GM12878 (cell line): ENCODE measurements at regions not wholly inside any gene's neighbourhood (a gene's known extent, or its start where the extent isn't known, plus 50 kb on each side); places are given as distances from the start of the nearest gene placed in this dataset.
A peak's percentile ranks its signal among the peaks of the same experiment; 100 is the strongest.

Experiments used
- ATAC-seq: fragments of 200-7000 bp; cut with Tn5 transposase; 3 replicates; pipeline ENCODE4 v1.9.1; 2020; ENCODE audit warnings: mild to moderate bottlenecking, moderate library complexity
- BruUV-seq: library from RNA; stranded (reverse); fragments of 400-500 nt; replicated peaks from 2 replicates; lab custom pipeline; 2021; lab: Mats Ljungman, UMichigan
- CTCF ChIA-PET: fragments of 300-600 bp; sonication (Branson Sonifier 250); formaldehyde crosslinking; extraction: SDS; loops from one replicate; lab custom pipeline; 2021; ENCODE audit warnings: inconsistent platforms; lab: Yijun Ruan, JAX
- POLR2A ChIA-PET: fragments of 350-600 bp; formaldehyde crosslinking; extraction: SDS; loops from one replicate; lab custom pipeline; 2021; ENCODE audit warnings: inconsistent platforms; lab: Charles Lee
- RAD21 ChIA-PET: fragments of 300-600 bp; sonication (Branson Sonifier 250); formaldehyde crosslinking; loops from one replicate; lab custom pipeline; 2023; ENCODE audit warnings: antibody characterized with exemption; ENCODE audit not compliant: unreplicated experiment; lab: Charles Lee
- SMC1A ChIA-PET: fragments of 300-600 bp; sonication (Branson Sonifier 250); formaldehyde crosslinking; loops from one replicate; lab custom pipeline; 2023; ENCODE audit not compliant: unreplicated experiment, uncharacterized antibody; lab: Charles Lee
- DNase-seq: peaks from one replicate; pipeline ENCODE4 v3.0.0-alpha.2; 2011; ENCODE audit warnings: low read depth, low spot score
- FAIRE-seq: peaks from 3 replicates; lab custom pipeline; 2011; peaks lifted over from hg19 to GRCh38; lab: Jason Lieb, UNC
- H2AFZ ChIP-seq: 2 replicates; pipeline ENCODE4 v1.6.0; 2011; ENCODE audit warnings: low read depth, low read length, control low read depth; ENCODE audit not compliant: control insufficient read depth
- H3K27ac ChIP-seq: 2 replicates; pipeline ENCODE4 v1.5.1; 2011; ENCODE audit warnings: control low read depth; ENCODE audit not compliant: control insufficient read depth, insufficient read depth
- H3K27me3 ChIP-seq, 2 experiments: replicated peaks in 1 of 2; 2 replicates each; pipeline versions ENCODE4 v1.6.0 to v1.6.1; 2011; ENCODE audit warnings: low read length in 1 of 2; ENCODE audit not compliant: control insufficient read depth in 2 of 2, insufficient read depth in 2 of 2
- H3K36me3 ChIP-seq, 2 experiments: 2 replicates each; pipeline ENCODE4 v1.5.1; 2011; ENCODE audit warnings: low read length in 1 of 2; ENCODE audit not compliant: control insufficient read depth in 2 of 2, insufficient read depth in 2 of 2
- H3K4me1 ChIP-seq: 2 replicates; pipeline ENCODE4 v1.6.1; 2011; ENCODE audit warnings: mild to moderate bottlenecking, low read length, moderate library complexity, mixed read lengths; ENCODE audit not compliant: control insufficient read depth, insufficient read depth
- H3K4me2 ChIP-seq: 2 replicates; pipeline ENCODE4 v1.6.0; 2011; ENCODE audit warnings: control low read depth; ENCODE audit not compliant: control insufficient read depth, insufficient read depth
- H3K4me3 ChIP-seq: fragments of 200-600 bp; sonication (generic); 2 replicates; pipeline ENCODE4 v1.5.1; 2016
- H3K79me2 ChIP-seq: 2 replicates; pipeline ENCODE4 v1.6.0; 2011; ENCODE audit warnings: low read length; ENCODE audit not compliant: control insufficient read depth, insufficient read depth
- H3K9ac ChIP-seq: 2 replicates; pipeline ENCODE4 v1.8.0; 2011; ENCODE audit warnings: low read length, control low read depth, mixed read lengths; ENCODE audit not compliant: control insufficient read depth, insufficient read depth
- H3K9me3 ChIP-seq: replicated peaks from 3 replicates; pipeline ENCODE4 v1.5.1; 2011; ENCODE audit warnings: mild to moderate bottlenecking, low read length; ENCODE audit not compliant: control insufficient read depth, insufficient read depth
- H4K20me1 ChIP-seq: 2 replicates; pipeline ENCODE4 v1.6.0; 2011; ENCODE audit not compliant: control insufficient read depth, insufficient read depth
- ATF2 ChIP-seq: IDR thresholded peaks from 2 replicates; pipeline ENCODE4 v1.6.1; 2012; ENCODE audit warnings: low read length, inconsistent platforms
- BCLAF1 ChIP-seq: fragments of 450-650 bp; IDR thresholded peaks from 2 replicates; pipeline ENCODE4 v1.6.1; 2017; ENCODE audit warnings: antibody characterized with exemption, mild to moderate bottlenecking, moderate library complexity
- WGBS: methylation state at CpG from one replicate; pipeline ENCODE4 v1.1.6; 2016; ENCODE audit warnings: low lambda C conversion rate; ENCODE audit not compliant: insufficient replicate concordance, insufficient coverage; ENCODE audit errors: missing lambda C conversion rate; 5-methylcytosine and 5-hydroxymethylcytosine counted together
- in situ Hi-C: fragments of 300-500 bp; cut with MboI; formaldehyde crosslinking; loops from 9 replicates; pipeline ENCODE4 v1.14.3; 2018; ENCODE audit warnings: mixed read lengths
- intact Hi-C: fragments of 100-400 bp; cut with micrococcal nuclease; formaldehyde crosslinking; loops from one replicate; pipeline ENCODE4 v1.14.2; 2022; ENCODE audit not compliant: unreplicated experiment

- DNase-seq (peak; percentile 17), FAIRE-seq (no peak), ATAC-seq (no peak)
- intact Hi-C loops, result no loop called here
- no peak overlapping the region; the same call in 1 of the 2 replicates for H2AFZ ChIP-seq
- no peaks in the 10 kb centered on the region for H3K79me2 ChIP-seq
- H3K4me1 ChIP-seq, result peaks cover 3% of the 10 kb centered on the region; the same call in 1 of the 2 replicates
- BruUV-seq, result no TSS peak
- in situ Hi-C loops, result no loop called here
- no peaks in the 10 kb centered on the region for H3K36me3 ChIP-seq
- no peaks in the 10 kb centered on the region; the same call in 2 of the 3 replicates for H3K9me3 ChIP-seq
- no peaks in the 10 kb centered on the region for H4K20me1 ChIP-seq
- H3K4me3 ChIP-seq, result no peak overlapping the region
- H3K27me3 ChIP-seq, result no peaks in the 10 kb centered on the region
- H3K9ac ChIP-seq, result no peak overlapping the region
- CTCF ChIA-PET, result no interaction called here
- no peak overlapping the region; the same call in 1 of the 2 replicates for H3K4me2 ChIP-seq
- TF ChIP-seq BCLAF1, result no peak
- 0 out of 2 replicates have a peak, but pooled peaks have one; percentile 25 for TF ChIP-seq ATF2
- TF ChIP-seq, all 136 proteins: peak for 1
- ChIA-PET RAD21 (no interaction called here), POLR2A (no interaction called here), SMC1A (interaction anchor here (1.9 kb wide), 1 partner anchor 14 kb away, joined by 4 read pairs; no protein-coding TSS in a partner anchor)
- WGBS, result 52% methylated on average over 2 of the region's 2 CpGs
- H3K27ac ChIP-seq, result peak overlapping the region; percentile 40
These were observed 64.7 kb upstream of the CTSC start for GRCh38 chr11:88402192-88402715.
